ENCODE measurements at regions not wholly inside any gene's neighbourhood (a gene's known extent, or its start where the extent isn't known, plus 50 kb on each side); places are given as distances from the start of the nearest gene placed in this dataset.

GRCh38 chr12:92089559-92089958 is 56.1 kb downstream of the BTG1 start:
- no peak for DNase-seq

- DNase-seq, result no peak
Observed at GRCh38 chr12:92088805-92089204, 56.8 kb downstream of the BTG1 start.

DNA sequence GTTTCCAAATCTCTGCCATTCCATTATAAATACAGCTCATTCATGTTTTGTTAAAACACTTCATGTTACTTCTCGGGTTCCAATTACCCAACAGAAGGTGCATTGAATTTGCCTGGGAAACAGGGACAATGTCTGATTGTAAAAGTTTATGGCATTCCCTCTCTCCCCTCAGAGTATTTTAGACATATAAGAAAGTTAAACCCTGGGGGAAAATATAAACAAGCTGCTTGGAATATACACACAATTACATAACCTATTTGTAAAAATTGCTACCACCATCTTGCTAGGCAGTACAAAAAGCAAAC is 60.0 kb downstream of the BTG1 start:
- DNase-seq, result no peak

- no peak for DNase-seq
Observed at GRCh38 chr12:92085040-92085735, 60.5 kb downstream of the BTG1 start.

GRCh38 chr12:92080911-92081285 is 64.7 kb downstream of the BTG1 start:
- no peak for DNase-seq

DNA sequence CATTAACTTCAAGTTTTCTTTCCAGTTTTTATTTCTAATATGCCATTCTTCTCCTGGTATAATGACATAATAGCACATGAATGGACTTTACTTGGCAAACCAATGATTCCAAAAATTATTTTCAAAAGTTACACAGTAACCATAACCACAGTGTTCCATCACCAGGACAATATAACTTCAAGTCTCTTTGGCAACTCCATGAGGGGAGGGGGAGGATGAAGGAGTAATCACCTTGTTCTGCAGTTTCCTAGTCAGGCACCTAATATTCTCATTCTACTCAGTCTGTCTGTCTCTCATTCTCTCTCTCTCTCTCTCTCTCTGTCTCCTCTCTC is 66.6 kb downstream of the BTG1 start:
- no peak for DNase-seq

DNA sequence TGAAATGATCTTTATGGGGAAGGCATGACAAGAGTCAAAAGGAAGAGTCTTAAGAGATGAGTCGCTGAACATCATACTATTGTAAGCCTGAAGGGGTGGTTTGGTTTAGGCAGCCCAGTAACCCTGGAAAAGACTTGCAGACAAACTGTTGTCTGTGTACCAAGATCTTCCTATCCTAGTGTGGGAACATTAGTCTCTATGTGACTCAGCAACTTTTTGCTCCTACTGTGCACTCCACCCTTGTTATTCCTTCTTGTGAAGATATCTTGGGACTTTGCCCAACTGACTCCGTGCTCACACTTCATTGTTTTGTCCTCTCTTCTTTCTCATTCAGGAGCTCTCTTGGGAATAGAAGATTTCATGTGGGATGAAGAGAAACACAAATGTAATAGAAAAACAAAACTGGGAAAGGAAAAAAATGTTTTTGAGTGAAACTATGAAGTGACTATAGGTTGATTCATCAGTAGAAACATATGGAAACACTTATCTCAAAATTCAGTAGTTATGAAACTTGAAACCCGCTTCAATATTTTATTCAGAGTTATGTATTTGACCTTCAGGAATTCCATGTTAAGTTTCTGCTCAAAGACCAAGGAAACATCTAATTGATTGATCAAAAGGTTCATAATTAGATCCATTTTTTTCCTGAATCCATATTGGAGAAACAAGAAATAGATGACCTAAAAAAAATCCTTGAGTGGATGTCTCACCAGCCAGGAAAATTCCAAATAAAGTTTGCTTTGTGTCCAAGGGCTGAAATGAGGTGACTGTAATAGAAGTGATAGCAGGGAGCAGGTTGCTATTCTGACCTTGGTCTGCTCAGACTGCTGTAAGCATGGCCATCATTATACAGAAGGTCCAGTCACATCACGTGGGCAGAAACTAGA is 67.2 kb downstream of the BTG1 start:
- peak in 1 of 2 donors; percentile 12 for DNase-seq

DNA sequence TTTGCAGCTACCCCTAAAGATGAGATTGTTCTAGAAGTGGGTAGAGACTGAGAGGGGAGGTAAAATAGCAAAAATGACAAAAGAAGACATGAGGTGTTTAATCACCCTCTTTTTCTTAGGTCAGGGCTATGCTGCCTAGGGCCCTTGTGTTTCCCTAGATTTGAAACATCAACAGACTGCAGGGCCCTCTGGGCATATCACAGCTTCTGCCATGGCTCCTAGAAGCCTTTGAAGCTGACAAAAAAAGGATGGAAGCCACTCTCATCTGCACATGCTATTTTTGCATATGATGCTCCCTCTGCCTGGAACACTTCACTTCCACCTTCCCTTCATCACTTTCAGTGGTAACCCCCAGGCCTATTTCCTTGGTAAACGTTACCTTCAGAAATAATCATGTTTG is 68.1 kb downstream of the BTG1 start:
- no peak for DNase-seq

GRCh38 chr12:92076101-92076500 is 69.5 kb downstream of the BTG1 start:
- no peak for DNase-seq

DNA sequence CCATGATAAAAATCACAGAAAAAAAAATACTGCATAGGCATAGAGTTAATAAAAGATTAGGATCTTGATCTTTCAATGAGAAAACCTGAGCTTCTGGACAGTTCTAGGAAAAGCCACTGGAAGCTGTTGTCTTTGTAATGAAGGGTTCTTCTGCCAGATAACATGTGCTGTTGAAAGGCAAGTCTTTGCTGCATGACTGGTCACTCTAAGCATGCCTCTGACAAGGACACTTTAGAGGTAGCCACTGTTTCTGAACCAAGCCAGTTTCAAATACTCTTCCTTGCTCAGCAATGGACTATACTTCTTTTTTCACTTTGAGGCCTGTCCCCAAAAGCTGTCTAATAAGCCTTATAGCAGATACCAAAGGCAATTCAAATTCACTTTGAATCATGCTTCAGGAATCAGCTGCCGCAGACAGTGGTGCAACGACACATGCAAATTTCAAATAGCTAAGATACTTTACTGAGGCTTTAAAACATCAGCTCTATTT is 70.2 kb downstream of the BTG1 start:
- DNase-seq, result no peak

DNA sequence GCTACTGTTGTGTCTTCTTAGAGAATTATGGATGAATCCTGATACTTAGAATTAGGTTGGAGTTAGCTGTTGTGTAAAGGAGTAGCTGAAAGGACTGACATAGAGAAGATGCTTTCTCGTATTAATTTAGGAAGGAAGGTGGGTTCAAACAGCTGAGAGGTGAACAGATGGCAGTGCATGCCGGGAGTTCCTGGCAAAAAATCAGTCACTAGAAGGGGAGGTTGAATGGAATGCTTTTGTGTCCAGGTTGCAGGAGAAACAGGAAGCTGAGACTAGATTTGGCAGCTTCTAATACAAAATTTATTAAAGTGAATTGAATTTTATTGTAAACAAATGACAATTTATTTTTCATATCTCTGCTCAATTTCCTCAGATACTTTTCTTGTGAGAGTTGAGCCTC is 70.8 kb downstream of the BTG1 start:
- no peak for DNase-seq

DNA sequence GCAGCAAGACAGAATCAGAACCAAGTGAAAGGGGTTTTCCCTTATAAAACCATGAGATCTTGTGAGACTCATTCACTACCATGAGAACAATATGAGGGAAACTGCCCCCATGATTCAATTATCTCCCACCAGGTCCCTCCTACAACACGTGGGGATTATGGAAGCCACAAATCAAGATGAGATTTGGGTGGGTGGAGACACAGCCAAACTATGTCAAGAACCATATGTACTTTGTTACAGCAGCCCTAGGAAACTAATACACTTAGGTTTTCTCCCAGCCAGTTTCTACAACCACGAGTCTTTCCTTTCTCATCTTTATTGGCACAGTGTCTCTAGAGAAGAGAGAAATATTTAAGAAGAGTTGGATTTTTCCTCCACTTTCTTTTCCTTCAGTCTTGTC is 72.6 kb downstream of the BTG1 start:
- no peak for DNase-seq

GRCh38 chr12:92072112-92072511 is 73.5 kb downstream of the BTG1 start:
- no peak for DNase-seq

DNA sequence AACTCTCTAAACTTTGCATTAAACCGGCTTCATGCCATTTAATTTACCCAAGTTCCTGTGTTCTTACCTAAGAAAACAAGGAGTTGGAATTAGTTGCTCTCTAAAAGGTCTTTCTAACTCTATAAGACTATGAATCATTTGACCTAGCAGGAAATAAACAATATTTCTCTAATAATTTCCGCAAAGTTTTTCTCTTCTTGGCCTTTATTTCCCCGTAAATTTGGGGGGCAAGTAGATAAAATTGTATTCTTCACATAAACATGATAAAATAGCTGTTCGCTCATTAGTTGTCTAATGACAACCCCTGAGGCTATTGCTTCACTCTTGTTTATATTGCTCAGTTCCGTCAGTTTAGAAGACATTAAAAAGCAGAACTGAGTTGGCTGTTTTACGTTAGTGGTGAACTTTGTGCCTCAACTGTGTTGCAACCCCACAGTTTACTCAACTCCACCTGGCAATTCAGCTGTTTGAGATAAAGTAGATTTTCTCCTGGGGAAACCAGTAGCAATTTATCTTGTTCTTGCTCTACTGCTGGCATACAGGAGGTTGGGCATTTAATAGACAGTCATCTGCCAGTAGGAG is 74.7 kb downstream of the BTG1 start:
- no peak for DNase-seq

- no peak for DNase-seq
Observed at GRCh38 chr12:92070054-92070863, 75.4 kb downstream of the BTG1 start.

DNA sequence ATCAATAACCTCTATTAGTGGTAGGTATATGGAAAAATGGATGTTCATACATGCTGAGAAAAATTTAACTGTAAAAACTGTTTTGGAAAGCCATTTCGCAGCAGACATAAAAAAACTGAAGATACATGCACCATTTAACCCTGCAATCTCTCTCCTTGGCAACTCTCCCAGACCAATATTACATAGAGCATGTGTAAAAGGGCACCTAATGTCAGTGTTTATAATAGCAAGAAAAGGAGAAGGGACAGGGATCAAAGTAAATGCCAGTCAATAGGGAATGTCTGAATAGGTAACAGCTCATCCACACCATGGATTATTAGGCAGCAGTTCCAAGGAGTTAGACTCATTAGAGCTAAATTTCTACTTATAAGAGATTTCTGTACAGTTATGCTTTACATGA is 77.2 kb downstream of the BTG1 start:
- DNase-seq, result no peak

DNA sequence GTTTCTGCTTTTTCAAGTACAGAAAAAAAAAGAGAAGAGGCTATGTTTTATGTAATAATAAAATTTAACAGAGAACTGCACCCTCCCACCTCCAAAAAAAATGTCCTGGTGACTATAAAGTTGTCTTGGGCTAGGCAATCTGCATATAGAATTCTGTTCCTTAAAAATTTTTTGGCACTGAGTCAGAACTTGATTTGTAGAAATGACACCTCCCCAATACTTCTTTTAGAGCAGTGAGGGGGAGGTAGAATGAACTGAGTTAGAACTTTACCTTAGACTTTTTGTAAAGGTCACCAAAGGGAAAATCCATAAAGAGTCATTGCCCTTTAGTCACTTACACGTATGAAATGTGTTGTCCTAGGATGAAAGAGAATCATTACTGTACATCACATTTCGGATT is 80.0 kb downstream of the BTG1 start:
- DNase-seq, result no peak

- DNase-seq, result peak; percentile 46 to 60
Observed at GRCh38 chr12:92065018-92065499, 80.6 kb downstream of the BTG1 start.

- no peak for DNase-seq
Observed at GRCh38 chr12:92064422-92064821, 81.2 kb downstream of the BTG1 start.

- no peak for DNase-seq
Observed at GRCh38 chr12:92063641-92064040, 82.0 kb downstream of the BTG1 start.

GRCh38 chr12:92062539-92063493 is 82.8 kb downstream of the BTG1 start:
- DNase-seq, result no peak

- no peak for DNase-seq
Observed at GRCh38 chr12:92061061-92061460, 84.6 kb downstream of the BTG1 start.
